Liver (tissue), 8 donors: ENCODE measurements at regions not wholly inside any gene's neighbourhood (a gene's known extent, or its start where the extent isn't known, plus 50 kb on each side); places are given as distances from the start of the nearest gene placed in this dataset.

ENCODE experiments used
- DNase-seq: peaks from one replicate; pipeline ENCODE4 v3.0.0-alpha.2; 2017; ENCODE audit warnings: low spot score
- H3K27ac ChIP-seq, 2 donors: one replicate each; pipeline ENCODE4 v1.7.0; 2013; ENCODE audit warnings: inconsistent platforms in 2 of 2, low read length in 2 of 2, control low read depth in 1 of 2, low read depth in 1 of 2, mild to moderate bottlenecking in 1 of 2
- H3K27me3 ChIP-seq, 4 donors: one replicate each; pipeline versions ENCODE4 v1.6.1 to v1.7.0; 2013; ENCODE audit warnings: low read length in 3 of 4, inconsistent platforms in 1 of 4, mild to moderate bottlenecking in 1 of 4, moderate library complexity in 1 of 4; ENCODE audit not compliant: control insufficient read depth in 4 of 4, insufficient read depth in 4 of 4
- H3K36me3 ChIP-seq, 4 donors: one replicate each; pipeline versions ENCODE4 v1.6.1 to v1.7.0; 2013; ENCODE audit warnings: low read length in 3 of 4, mild to moderate bottlenecking in 3 of 4, low read depth in 1 of 4, moderate library complexity in 1 of 4; ENCODE audit not compliant: control insufficient read depth in 4 of 4, insufficient read depth in 3 of 4
- H3K4me1 ChIP-seq, 4 donors: one replicate each; pipeline versions ENCODE4 v1.6.1 to v1.7.0; 2013; ENCODE audit warnings: low read length in 3 of 4, mild to moderate bottlenecking in 3 of 4, moderate library complexity in 1 of 4; ENCODE audit not compliant: control insufficient read depth in 4 of 4, insufficient read depth in 4 of 4
- H3K4me3 ChIP-seq, 3 donors: one replicate each; pipeline versions ENCODE4 v1.6.1 to v1.7.0; 2013; ENCODE audit warnings: low read length in 3 of 3, control low read depth in 1 of 3, low read depth in 1 of 3, mild to moderate bottlenecking in 1 of 3
- H3K9ac ChIP-seq, 2 donors: one replicate each; pipeline ENCODE4 v1.7.0; 2013; ENCODE audit warnings: low read length in 2 of 2, mild to moderate bottlenecking in 2 of 2, moderate library complexity in 2 of 2, control low read depth in 1 of 2, low read depth in 1 of 2
- H3K9me3 ChIP-seq, 4 donors: one replicate each; pipeline versions ENCODE4 v1.6.1 to v1.7.0; 2013; ENCODE audit warnings: low read length in 3 of 4; ENCODE audit not compliant: control insufficient read depth in 4 of 4
- ATF3 ChIP-seq: IDR thresholded peaks from 2 replicates; pipeline ENCODE4 v1.6.1; 2016; ENCODE audit warnings: antibody characterized with exemption
- CTCF ChIP-seq: fragments of 150-350 bp; IDR thresholded peaks from 2 replicates; pipeline ENCODE4 v1.5.1; 2017; ENCODE audit warnings: improper control_type of control experiment, low read depth, low read length; ENCODE audit not compliant: missing input control
- EGR1 ChIP-seq, 2 donors: IDR thresholded peaks; 2 replicates each; pipeline ENCODE4 v1.6.1; 2016 to 2018; ENCODE audit warnings: antibody characterized with exemption in 2 of 2, low read depth in 2 of 2
- FOXA1 ChIP-seq: IDR thresholded peaks from 2 replicates; pipeline ENCODE4 v1.6.1; 2016; ENCODE audit warnings: antibody characterized with exemption
- FOXA2 ChIP-seq: IDR thresholded peaks from 2 replicates; pipeline ENCODE4 v1.6.1; 2016; ENCODE audit warnings: antibody characterized with exemption
- GABPA ChIP-seq, 2 donors: IDR thresholded peaks in 1 of 2; conservative IDR thresholded peaks in 1 of 2; 2 replicates each; pipeline ENCODE4 v1.6.1; 2016; ENCODE audit warnings: antibody characterized with exemption in 2 of 2, mild to moderate bottlenecking in 1 of 2, moderate library complexity in 1 of 2
- HNF4A ChIP-seq, 2 donors: conservative IDR thresholded peaks; 2 replicates each; pipeline ENCODE4 v1.6.1; 2016; ENCODE audit warnings: antibody characterized with exemption in 2 of 2, mild to moderate bottlenecking in 2 of 2
- JUND ChIP-seq, 2 donors: IDR thresholded peaks; 2 replicates each; pipeline ENCODE4 v1.6.1; 2016; ENCODE audit warnings: antibody characterized with exemption in 2 of 2
- NR2F2 ChIP-seq: IDR thresholded peaks from 2 replicates; pipeline ENCODE4 v1.6.1; 2016; ENCODE audit warnings: antibody characterized with exemption
- RAD21 ChIP-seq, 2 donors: IDR thresholded peaks; 2 replicates each; pipeline ENCODE4 v1.6.1; 2016; ENCODE audit warnings: antibody characterized with exemption in 2 of 2, mild to moderate bottlenecking in 2 of 2
- REST ChIP-seq: IDR thresholded peaks from 2 replicates; pipeline ENCODE4 v1.6.1; 2016; ENCODE audit warnings: antibody characterized with exemption, mild to moderate bottlenecking
- RXRA ChIP-seq, 2 donors: IDR thresholded peaks; 2 replicates each; pipeline ENCODE4 v1.6.1; 2017 to 2018; ENCODE audit warnings: antibody characterized with exemption in 2 of 2, mild to moderate bottlenecking in 1 of 2
- SP1 ChIP-seq: IDR thresholded peaks from 2 replicates; pipeline ENCODE4 v1.6.1; 2018; ENCODE audit warnings: antibody characterized with exemption, mild to moderate bottlenecking
- TAF1 ChIP-seq: conservative IDR thresholded peaks from 2 replicates; pipeline ENCODE4 v1.6.1; 2016; ENCODE audit warnings: antibody characterized with exemption, mild to moderate bottlenecking
- YY1 ChIP-seq: IDR thresholded peaks from 2 replicates; pipeline ENCODE4 v1.6.1; 2016; ENCODE audit warnings: antibody characterized with exemption, mild to moderate bottlenecking
- ZBTB33 ChIP-seq: IDR thresholded peaks from 2 replicates; pipeline ENCODE4 v1.6.1; 2016; ENCODE audit warnings: antibody characterized with exemption
- WGBS: extraction: QIAGEN DNeasy Blood & Tissue Kit; methylation state at CpG from one replicate; pipeline ENCODE4 v1.1.7; 2013; 5-methylcytosine and 5-hydroxymethylcytosine counted together
- TF ChIP-seq, protein P1 (sequence below): IDR thresholded peaks from 2 replicates; pipeline ENCODE4 v1.6.1; 2016; ENCODE audit warnings: antibody characterized with exemption
- donor health status: healthy.
- donor health status: healthy.
- donor health status: healthy.
- donor health status: healthy.
- donor health status: healthy.

- TF ChIP-seq TAF1, result no peak
- TF ChIP-seq, protein P1, sequence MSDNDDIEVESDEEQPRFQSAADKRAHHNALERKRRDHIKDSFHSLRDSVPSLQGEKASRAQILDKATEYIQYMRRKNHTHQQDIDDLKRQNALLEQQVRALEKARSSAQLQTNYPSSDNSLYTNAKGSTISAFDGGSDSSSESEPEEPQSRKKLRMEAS, result no peak
- TF ChIP-seq JUND (IDR thresholded peaks at IDR 0.05), result no peak
- no peak for TF ChIP-seq SP1
- no peak for TF ChIP-seq ATF3
Measured at GRCh38 chr4:146121757-146122156, 53.8 kb upstream of the LSM6 start (continued).

DNA sequence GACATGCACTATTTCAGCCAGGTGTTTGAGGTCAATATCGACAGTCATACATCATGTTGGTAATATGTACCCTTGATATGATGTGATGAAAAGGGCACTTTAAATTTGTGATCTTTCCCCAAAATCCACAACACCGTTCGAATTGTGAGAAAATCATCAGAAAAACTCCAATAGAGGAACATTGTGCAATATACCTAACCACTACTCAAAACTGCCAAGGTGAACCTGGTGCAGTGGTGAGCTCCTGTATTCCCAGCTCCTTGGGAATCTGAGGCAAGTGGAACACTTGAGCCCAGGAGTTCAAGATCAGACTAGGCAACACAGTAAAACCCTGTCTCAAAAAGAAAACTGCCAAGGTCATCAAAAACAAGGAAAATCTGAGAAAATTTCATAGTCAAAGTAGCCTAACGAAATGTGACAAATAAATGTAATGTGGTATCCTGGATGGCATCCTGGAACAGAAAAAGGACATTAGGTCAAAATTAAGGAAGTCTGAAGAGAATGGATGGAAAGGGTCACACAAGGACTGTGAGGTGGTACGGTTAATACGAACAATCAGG, 55.6 kb upstream of the LSM6 start:
- H3K36me3 ChIP-seq, result no peaks in the 10 kb centered on the region
- 88% methylated on average over 6 of the region's 6 CpGs for WGBS
- H3K4me3 ChIP-seq, result no peak overlapping the region
- H3K9ac ChIP-seq, result no peak overlapping the region
- no peak for TF ChIP-seq YY1
- TF ChIP-seq JUND (IDR thresholded peaks at IDR 0.05), result no peak
- TF ChIP-seq FOXA2, result no peak
- no peak for TF ChIP-seq ATF3
- no peak for TF ChIP-seq EGR1 (IDR thresholded peaks at IDR 0.05; ENCODE audit: low read depth in 2 of 2)
- no peak for TF ChIP-seq FOXA1
- no peak for TF ChIP-seq HNF4A (conservative IDR thresholded peaks at IDR 0.05)
- TF ChIP-seq RXRA (IDR thresholded peaks at IDR 0.05), result no peak
- no peak for TF ChIP-seq CTCF
- no peak for TF ChIP-seq RAD21 (IDR thresholded peaks at IDR 0.05)
- TF ChIP-seq, protein P1, result no peak
- TF ChIP-seq SP1, result no peak
- no peak for TF ChIP-seq NR2F2
- TF ChIP-seq REST, result no peak
- TF ChIP-seq ZBTB33, result no peak
- no peak for TF ChIP-seq TAF1
- no peak for TF ChIP-seq GABPA (IDR thresholded peaks at IDR 0.05 in 1 of 2, conservative IDR thresholded peaks at IDR 0.05 in 1 of 2)
- no peak overlapping the region for H3K27ac ChIP-seq
- peaks cover 0 to 2% (median 0%) of the 10 kb centered on the region in 4 donors for H3K9me3 ChIP-seq
- no peak for DNase-seq
- no peaks in the 10 kb centered on the region for H3K4me1 ChIP-seq
- no peaks in the 10 kb centered on the region for H3K27me3 ChIP-seq
